ENCODE measurements at regions not wholly inside any gene's neighbourhood (a gene's known extent, or its start where the extent isn't known, plus 50 kb on each side); places are given as distances from the start of the nearest gene placed in this dataset.

- no peak for TF ChIP-seq RAD21 (IDR thresholded peaks at IDR 0.05; ENCODE audit: insufficient read depth, low read depth, low read length)
- TF ChIP-seq ASH2L (IDR thresholded peaks at IDR 0.05; ENCODE audit: borderline replicate concordance, low read depth) = no peak
- no peak for TF ChIP-seq WRNIP1 (IDR thresholded peaks at IDR 0.05; ENCODE audit: borderline replicate concordance, low read depth, low read length)
- no peak for TF ChIP-seq CREB1 (IDR thresholded peaks at IDR 0.05; ENCODE audit: low read depth)
- TF ChIP-seq GABPA (IDR thresholded peaks at IDR 0.05; ENCODE audit: low read depth) = no peak
- TF ChIP-seq NRF1 (conservative IDR thresholded peaks at IDR 0.05; ENCODE audit: low read depth, low read length) = no peak
- TF ChIP-seq BACH1 (IDR thresholded peaks at IDR 0.05; ENCODE audit: borderline replicate concordance) = no peak
- TF ChIP-seq SUPT20H (IDR thresholded peaks at IDR 0.05; ENCODE audit: borderline replicate concordance, control insufficient read depth, low read depth, low read length) = no peak
- TF ChIP-seq EZH2 (IDR thresholded peaks at IDR 0.05; ENCODE audit: borderline replicate concordance, control insufficient read depth, low read depth, low read length) = no peak
- TF ChIP-seq BRCA1 (IDR thresholded peaks at IDR 0.05; ENCODE audit: low read depth, low read length) = no peak
These were observed 148.2 kb downstream of the GLI2 start (continued) for GRCh38 chr2:120883607-120884440.

- no TSS peak for BruUV-seq (replicated peaks)
- Histone ChIP-seq H3K9ac (ENCODE audit: control insufficient read depth, insufficient read depth, low read length) (no peak overlapping the region), H2AFZ (ENCODE audit: control insufficient read depth, low read depth, low read length) (no peak overlapping the region), H3K9me3 (replicated peaks; ENCODE audit: control insufficient read depth, insufficient read depth, low read length) (no peaks in the 10 kb centered on the region), H3K27ac (ENCODE audit: control insufficient read depth, insufficient read depth) (no peak overlapping the region), H3K4me2 (ENCODE audit: control insufficient read depth, insufficient read depth) (no peak overlapping the region), H3K79me2 (ENCODE audit: control insufficient read depth, insufficient read depth, low read length) (no peaks in the 10 kb centered on the region), H3K36me3 (ENCODE audit: control insufficient read depth in 2 of 2, insufficient read depth in 2 of 2, low read length in 1 of 2) (no peaks in the 10 kb centered on the region), H3K4me1 (ENCODE audit: control insufficient read depth, insufficient read depth, low read length) (no peaks in the 10 kb centered on the region), H3K4me3 (no peak overlapping the region), H3K27me3 (replicated peaks in 1 of 2; ENCODE audit: control insufficient read depth in 2 of 2, insufficient read depth in 2 of 2, low read length in 1 of 2) (peaks cover 1 to 3% of the 10 kb centered on the region in 2 experiments; a peak in 2 of 4 replicates), H4K20me1 (ENCODE audit: control insufficient read depth, insufficient read depth) (no peaks in the 10 kb centered on the region)
- FAIRE-seq (no peak), ATAC-seq (no peak), DNase-seq (ENCODE audit: low read depth, low spot score) (no peak)
- in situ Hi-C loops (cut with MboI) (no loop called here), intact Hi-C loops (cut with micrococcal nuclease; ENCODE audit: unreplicated experiment) (no loop called here)
- WGBS (ENCODE audit: insufficient coverage, insufficient replicate concordance, low lambda C conversion rate, missing lambda C conversion rate) = 26% methylated on average over 16 of the region's 16 CpGs
- TF ChIP-seq HDAC6 (IDR thresholded peaks at IDR 0.05; ENCODE audit: unreplicated experiment) (no peak), BCL3 (IDR thresholded peaks at IDR 0.05; ENCODE audit: borderline replicate concordance, insufficient read depth, low read depth, low read length, poor library complexity, severe bottlenecking) (no peak), RELA (IDR thresholded peaks at IDR 0.05; ENCODE audit: borderline replicate concordance, partially characterized antibody) (no peak), CHD2 (IDR thresholded peaks at IDR 0.05; ENCODE audit: borderline replicate concordance, low read depth, low read length) (no peak), POU2F2 (IDR thresholded peaks at IDR 0.05; ENCODE audit: borderline replicate concordance, low read depth, low read length) (no peak), SUZ12 (IDR thresholded peaks at IDR 0.05; ENCODE audit: unreplicated experiment) (no peak)
- ChIA-PET SMC1A (ENCODE audit: uncharacterized antibody, unreplicated experiment) (interaction anchor here (0.7 kb wide), 1 partner anchor 14 kb away, joined by 3 read pairs; no protein-coding TSS in a partner anchor), POLR2A (no interaction called here), CTCF (interaction anchor here (0.6 to 0.7 kb wide), 2 partner anchors 24 to 1091 kb away, joined by 3 read pairs; no protein-coding TSS in a partner anchor), RAD21 (ENCODE audit: unreplicated experiment) (no interaction called here)
These were observed 149.0 kb downstream of the GLI2 start for GRCh38 chr2:120884472-120885290.
